Epithelial cell of prostate (primary cell): ENCODE measurements at regions not wholly inside any gene's neighbourhood (a gene's known extent, or its start where the extent isn't known, plus 50 kb on each side); places are given as distances from the start of the nearest gene placed in this dataset.
A peak's percentile ranks its signal among the peaks of the same experiment; 100 is the strongest.

Experiments
- DNase-seq: peaks from one replicate; pipeline ENCODE4 v3.0.0-alpha.2; 2011; ENCODE audit warnings: low read depth, low spot score
- H3K27ac ChIP-seq: fragments of 450-650 bp; 2 replicates; pipeline ENCODE4 v1.5.1; 2017; ENCODE audit warnings: mild to moderate bottlenecking

DNA sequence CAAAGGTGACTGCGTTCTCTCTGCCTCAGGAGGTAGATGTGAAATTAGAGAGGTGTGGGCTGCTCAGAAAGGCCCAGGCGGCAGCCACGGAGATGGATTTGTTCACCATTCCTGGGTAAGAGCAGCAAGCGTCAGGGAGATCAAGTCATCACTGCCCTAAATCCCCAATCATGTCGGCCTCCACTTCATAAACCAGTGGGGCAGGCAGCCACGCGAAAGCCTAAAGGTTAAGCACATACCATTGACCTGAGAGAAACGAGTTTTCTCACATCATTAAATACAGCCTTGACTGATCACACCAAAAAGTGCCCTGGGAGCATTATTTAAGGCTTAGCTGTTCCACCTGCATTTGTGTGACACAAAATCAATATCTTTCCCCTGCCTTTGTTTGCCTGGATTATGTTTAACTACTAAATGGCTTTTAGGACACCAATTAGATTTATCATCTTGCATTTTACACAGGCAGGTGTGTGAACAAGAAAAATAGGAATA lies 50.7 kb upstream of the FOXB1 start:
- peak; percentile 2 for DNase-seq
- H3K27ac ChIP-seq = no peak overlapping the region

- no peak for DNase-seq
- no peak overlapping the region for H3K27ac ChIP-seq
These were observed 51.2 kb upstream of the FOXB1 start for GRCh38 chr15:59952960-59953359.

DNA sequence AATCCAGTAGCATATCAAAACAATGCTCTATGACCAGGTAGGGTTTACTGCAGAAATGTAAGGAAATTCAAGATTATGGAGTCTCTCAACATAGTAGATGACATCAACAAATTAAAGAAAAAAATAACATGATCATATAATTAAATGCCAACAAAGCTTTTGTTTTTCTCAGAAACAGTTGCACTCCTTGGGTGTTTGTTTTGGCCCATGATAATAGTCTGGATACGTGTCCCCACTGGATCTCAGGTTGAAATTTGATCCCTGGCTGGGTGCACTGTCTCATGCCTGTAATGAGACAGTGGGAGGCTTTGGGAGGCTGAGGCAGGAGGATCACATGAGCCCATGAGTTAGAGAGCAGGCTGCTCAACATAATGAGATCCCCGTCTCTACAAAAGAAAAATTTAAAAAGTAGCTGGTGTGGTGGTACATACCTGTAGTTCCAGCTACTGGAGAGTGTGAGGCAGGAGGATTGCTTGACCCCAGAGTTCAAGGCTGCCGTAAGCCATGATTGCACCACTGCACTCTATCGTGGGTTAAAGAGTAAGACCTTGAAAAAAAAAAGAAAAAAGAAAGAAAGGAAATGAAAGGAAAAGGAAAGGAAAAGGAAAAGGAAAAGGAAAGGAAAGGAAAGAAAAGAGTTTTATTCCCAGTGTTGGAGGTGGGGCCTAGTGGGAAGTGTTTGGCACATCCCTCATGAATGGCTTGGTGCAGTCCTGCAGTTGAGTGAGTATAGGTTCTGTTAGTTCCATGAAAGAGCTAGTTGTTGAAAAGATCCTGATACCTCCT lies 53.3 kb upstream of the FOXB1 start:
- no peak for DNase-seq
- no peak overlapping the region for H3K27ac ChIP-seq

GRCh38 chr15:59948924-59949613 lies 55.0 kb upstream of the FOXB1 start:
- H3K27ac ChIP-seq = no peak overlapping the region
- DNase-seq = no peak

DNA sequence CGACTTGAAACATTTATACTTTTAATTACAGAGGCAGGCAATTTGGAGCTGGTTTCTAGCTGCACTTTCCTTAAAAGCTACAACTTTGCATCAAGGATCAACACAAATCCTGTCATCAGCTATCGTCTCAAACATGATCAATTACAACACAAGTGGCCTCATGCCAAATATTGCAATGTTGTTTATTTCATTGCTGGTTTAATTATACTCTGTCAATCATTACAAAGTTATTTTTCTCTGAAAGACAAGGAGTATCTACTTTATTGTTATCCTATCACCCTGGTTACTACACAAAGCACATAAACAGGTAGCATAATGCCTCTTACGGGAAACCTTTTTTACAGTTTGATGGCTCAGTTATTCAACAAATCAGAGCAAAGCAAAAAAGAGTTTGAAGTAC lies 58.0 kb upstream of the FOXB1 start:
- H3K27ac ChIP-seq = no peak overlapping the region
- DNase-seq = no peak

GRCh38 chr15:59945036-59945435 lies 59.1 kb upstream of the FOXB1 start:
- DNase-seq = no peak
- no peak overlapping the region for H3K27ac ChIP-seq

DNA sequence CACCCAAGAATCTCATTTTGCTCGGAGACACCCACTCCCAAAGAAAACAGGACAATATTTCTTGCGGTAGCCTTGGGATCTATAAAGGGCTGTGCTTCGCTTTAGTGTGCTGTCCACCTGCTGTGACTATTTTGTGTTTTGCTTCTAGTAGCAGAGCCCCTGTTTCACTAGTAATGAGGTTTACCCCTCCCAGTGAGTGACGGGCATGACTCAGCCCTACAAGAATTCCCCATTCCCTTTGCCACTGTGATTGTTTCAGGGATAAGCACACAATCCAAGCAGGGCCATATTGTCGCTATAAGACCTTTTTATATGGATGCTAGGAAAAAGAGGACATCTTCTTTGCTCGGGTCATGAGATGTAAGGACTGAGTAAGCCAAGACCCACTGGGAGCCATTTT lies 62.5 kb upstream of the FOXB1 start:
- DNase-seq = no peak
- H3K27ac ChIP-seq = no peak overlapping the region

GRCh38 chr15:59940928-59941327 lies 63.2 kb upstream of the FOXB1 start:
- no peak for DNase-seq
- no peak overlapping the region for H3K27ac ChIP-seq

- DNase-seq = no peak
These were observed 63.7 kb upstream of the FOXB1 start for GRCh38 chr15:59940456-59940855.

GRCh38 chr15:59936741-59937140 lies 67.4 kb upstream of the FOXB1 start:
- H3K27ac ChIP-seq = no peak overlapping the region
- no peak for DNase-seq

More at GRCh38 chr15:59940456-59940855, 63.7 kb upstream of the FOXB1 start:
- no peak overlapping the region for H3K27ac ChIP-seq

DNA sequence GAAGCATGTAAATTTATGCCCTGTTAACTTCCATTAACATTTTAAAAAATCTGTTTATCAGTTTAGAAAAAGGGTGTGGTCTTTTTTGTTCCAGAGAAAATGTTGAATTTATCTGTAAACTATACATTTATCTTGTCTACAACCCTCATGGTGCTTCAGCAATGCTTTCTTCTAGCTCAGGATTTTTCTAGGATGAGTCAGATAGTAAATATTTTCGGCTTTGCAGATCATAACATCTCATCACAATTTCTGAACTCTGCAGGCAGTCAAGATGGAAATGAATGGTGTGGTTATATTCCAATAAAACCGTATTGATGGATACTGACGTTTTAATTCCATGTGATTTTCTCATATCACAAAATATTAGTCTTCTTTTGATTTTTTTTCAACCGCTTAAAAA lies 70.5 kb upstream of the FOXB1 start:
- DNase-seq = no peak

GRCh38 chr15:59931646-59932261 lies 72.4 kb upstream of the FOXB1 start:
- DNase-seq = no peak
- H3K27ac ChIP-seq = no peak overlapping the region

More for the DNA sequence above, 70.5 kb upstream of the FOXB1 start:
- no peak overlapping the region for H3K27ac ChIP-seq

DNA sequence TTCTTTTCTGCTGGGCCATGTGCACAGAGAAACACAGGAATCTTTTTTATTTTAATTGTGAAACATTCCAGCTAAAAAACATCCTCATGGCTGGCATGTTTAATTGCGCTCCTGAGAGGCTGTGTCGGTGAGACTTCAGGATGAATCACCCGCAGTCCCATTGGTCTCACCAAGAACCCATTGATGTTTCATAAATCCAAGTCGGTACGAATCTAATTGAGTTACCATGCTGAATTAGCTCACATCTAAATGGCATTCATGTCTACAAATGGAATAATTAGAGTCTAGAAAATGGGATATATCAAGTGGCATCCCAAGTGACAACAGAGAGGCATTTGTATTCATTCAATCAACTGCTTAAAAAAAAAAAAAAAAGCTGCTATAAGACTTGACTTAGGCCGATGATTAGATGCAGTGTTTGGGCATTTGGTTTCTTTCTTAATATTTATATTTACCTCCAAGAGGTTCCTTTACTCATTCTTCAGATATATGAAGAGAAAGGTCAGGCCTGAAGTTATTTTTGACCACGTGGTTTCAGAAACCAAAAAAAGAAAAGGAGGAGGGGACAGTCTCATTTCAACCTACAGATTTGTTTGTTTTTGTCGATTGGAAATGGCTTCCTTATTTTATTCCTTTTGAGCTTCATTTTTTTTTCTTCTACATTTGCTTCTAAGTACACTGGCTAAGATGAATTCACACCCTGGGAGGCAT lies 79.1 kb upstream of the FOXB1 start:
- DNase-seq = no peak

DNA sequence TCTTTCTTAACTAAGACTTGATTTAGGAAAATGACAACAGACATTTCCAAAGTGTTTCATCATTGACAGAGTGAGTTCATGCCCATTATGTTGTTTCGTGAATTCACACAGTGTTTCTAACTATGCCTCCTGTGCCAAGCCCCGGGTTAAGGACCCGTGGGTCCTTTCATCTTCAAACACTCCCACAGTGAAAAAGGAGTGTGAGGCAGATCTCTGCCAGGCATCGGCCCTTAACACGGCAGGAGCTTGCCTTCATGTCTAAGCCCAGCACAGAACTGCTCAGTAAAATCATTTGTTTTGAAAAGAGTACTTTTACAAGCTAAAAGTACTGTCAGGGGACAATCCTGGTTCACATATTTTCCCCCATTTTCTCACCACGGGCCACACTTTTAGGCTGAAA lies 80.0 kb upstream of the FOXB1 start:
- no peak overlapping the region for H3K27ac ChIP-seq
- DNase-seq = no peak

More for the DNA sequence above, 79.1 kb upstream of the FOXB1 start:
- H3K27ac ChIP-seq = no peak overlapping the region

DNA sequence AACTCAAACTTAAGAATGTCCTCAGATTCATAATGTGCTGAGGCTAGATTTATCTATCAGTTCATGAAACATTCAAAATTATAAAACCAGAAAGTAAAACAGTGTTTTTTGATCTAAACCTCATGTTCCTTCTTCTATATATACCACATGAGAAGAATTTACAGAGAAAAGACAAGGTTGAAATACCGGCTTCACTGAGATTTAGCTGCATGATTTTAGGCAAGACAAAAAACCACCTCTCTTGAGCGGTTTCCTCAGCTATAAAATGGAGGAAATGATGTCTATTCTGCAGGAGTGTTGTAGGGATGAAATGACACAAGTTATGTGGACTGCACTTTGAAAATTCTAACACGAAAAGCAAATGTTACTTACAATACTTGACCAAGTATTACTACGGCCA lies 80.6 kb upstream of the FOXB1 start:
- H3K27ac ChIP-seq = no peak overlapping the region
- no peak for DNase-seq

GRCh38 chr15:59918994-59919951 lies 84.8 kb upstream of the FOXB1 start:
- peak; percentile 89 for DNase-seq
- H3K27ac ChIP-seq = peak overlapping the region; percentile 74

- no peak overlapping the region for H3K27ac ChIP-seq
- peak; percentile 8 for DNase-seq
These were observed 86.5 kb upstream of the FOXB1 start for GRCh38 chr15:59917504-59918157.

- H3K27ac ChIP-seq = no peak overlapping the region
- no peak for DNase-seq
These were observed 98.1 kb upstream of the FOXB1 start for GRCh38 chr15:59906046-59906445.

GRCh38 chr15:59905176-59905575 lies 98.9 kb upstream of the FOXB1 start:
- no peak overlapping the region for H3K27ac ChIP-seq
- DNase-seq = no peak
